ENCODE measurements at regions not wholly inside any gene's neighbourhood (a gene's known extent, or its start where the extent isn't known, plus 50 kb on each side); places are given as distances from the start of the nearest gene placed in this dataset.
"Not testable (repeated sequence)": the region's sequence is repeated elsewhere in the genome, so short reads cannot be mapped to it uniquely, and the experiment has no call there.

DNA sequence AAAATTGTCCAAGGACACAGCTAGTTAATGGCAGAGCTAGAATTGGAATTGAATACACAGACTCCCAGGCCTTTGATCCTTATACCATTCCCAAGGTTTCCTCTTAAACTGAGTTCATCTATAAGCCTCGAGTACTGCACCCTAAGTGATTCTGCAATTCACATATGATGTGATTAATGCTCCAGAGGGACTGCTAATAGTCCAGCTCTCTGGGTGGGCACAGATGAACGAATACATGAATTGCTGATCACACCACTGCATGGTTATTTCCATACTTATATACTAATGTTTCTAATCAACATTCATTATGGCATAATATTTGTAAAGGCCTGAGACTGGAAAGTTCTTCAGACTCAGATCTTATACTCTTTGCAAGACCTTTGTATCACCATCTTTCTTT is 101.8 kb downstream of the NUFIP1 start:
- no peak for DNase-seq

DNA sequence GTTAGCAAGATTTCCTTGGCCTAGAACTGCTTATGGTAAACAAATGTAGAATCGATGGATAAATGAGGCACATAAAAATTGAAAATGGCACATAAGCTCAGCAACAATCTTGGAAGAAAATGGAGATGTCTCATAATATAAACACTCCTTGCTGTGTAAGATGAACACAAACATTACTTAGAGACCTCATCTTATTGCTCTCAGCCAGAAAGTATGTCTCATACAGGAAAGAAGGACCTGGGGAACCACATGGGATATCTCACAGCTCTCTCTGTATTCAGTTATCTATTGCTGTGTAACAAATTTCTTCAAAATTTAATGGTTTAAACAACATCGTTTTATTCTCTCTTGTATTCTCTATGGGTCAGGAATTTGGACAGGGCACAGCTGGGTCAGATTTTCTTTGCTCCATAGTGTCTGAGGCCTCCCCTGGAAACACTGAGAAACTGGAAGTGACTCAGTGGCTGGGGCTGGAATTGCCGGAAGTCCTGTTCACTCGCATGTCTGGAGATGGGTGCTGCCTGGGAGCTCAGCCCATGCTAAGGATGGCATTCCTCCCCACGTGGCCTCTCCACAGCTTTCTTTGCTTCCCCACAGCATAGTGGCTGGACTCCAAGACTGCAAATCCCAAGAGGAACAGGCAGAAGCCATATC is 105.1 kb downstream of the NUFIP1 start:
- no peak for DNase-seq

GRCh38 chr13:44879452-44880058 is 109.7 kb downstream of the NUFIP1 start:
- DNase-seq: no peak

DNA sequence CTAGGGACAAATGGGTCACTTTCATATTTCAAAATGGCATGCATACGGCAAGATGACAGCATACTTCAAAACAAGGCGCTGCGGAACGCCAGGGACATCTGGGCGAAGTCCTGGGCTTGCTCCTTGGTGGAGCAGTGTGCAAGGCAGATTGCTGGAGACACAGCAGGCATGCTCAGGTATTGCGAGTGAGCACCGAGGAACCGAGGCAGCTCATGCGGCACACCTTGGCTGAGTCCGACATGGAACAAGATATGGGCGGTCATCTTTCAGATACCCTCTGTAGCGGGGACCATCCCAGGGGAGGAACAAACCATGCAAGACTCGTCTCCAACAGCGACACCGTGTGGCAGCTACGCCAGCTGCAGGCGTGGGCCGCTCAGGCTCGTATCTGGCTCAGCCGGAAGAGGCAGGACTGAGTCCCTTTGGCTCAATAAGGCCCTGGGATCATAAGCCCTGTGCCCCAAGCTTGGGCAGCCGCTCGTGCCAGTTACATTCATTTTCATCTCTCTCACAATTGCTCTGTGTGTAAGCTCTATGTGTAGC is 112.4 kb downstream of the NUFIP1 start:
- no peak for DNase-seq

DNA sequence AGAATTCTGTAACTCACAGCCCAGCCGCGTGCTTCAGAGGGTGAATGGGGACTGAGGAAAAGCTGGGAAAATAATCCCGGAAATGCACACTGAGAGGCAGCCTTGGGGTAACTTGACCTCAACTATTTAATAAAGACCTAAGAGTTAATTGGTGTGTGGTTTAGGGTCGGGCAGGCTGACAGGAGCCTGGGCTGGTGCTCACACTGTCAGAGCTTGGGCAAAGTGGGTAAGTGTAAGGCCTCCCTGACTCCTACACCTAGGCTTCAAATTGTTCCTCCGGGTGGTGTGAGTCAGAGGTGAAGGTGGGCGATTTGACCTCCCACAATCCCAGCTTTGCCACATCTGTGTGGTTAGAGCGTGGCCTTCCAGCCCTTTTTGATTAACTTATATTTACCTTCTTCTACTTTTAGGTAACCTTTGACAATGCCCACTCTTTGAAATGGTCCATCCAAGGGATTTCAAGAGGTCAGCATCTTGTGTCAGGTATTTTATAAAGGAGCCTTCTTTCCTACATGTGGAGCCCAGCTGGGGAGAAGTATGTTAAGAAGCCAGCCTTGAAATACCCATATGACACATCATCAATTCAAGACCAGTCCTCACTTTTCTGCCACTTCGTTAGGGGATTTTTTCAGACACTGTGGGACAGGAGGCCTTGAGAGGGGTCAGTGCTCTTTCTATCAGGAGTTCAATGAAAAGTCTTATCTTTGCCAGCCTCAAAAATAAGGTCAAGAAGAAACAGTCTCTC is 114.2 kb downstream of the NUFIP1 start:
- no peak for DNase-seq

GRCh38 chr13:44874176-44874575 is 115.1 kb downstream of the NUFIP1 start:
- DNase-seq: no peak

GRCh38 chr13:44873461-44873860 is 115.8 kb downstream of the NUFIP1 start:
- no peak for DNase-seq

DNA sequence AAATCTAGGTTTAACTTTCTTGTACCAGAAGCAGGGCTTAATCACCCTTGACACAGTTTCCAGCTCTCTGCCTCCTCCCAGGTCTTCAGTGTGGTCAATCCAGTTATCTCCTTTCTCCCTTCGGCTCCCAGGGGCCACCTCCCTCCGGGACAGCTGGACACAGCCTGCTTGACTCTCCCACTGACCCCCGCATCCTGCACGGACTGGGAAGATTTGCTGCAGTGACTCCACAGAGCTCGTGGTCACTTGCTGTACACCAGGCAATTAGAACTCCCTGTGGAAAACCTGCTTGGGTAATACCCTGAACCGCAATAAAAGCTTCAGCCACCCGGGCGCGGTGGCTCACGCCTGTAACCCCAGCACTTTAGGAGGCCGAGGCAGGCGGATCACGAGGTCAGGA is 116.5 kb downstream of the NUFIP1 start:
- no peak for DNase-seq

- DNase-seq: no peak
Measured at GRCh38 chr13:44870456-44870929, 118.8 kb downstream of the NUFIP1 start.

DNA sequence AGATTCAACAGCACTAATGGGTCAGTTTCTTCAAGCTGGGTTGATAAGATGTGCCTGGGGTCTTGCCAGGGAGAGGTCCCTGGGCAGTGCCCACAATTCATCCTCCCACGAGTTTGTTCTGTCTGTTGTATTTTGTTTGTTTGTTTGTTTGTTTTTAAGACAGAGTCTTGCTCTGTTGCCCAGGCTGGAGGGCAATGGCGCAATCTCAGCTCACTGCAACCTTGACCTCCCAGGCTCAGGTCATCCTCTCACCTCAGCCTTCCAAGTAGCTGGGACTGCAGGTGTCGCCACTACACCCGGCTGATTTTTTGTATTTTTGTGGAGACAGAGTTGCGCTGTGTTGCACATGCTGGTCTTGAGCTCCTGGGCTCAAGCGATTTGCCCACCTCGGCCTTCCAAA is 120.1 kb downstream of the NUFIP1 start:
- no peak for DNase-seq

- no peak for DNase-seq
Measured at GRCh38 chr13:44868397-44868796, 120.9 kb downstream of the NUFIP1 start.

DNA sequence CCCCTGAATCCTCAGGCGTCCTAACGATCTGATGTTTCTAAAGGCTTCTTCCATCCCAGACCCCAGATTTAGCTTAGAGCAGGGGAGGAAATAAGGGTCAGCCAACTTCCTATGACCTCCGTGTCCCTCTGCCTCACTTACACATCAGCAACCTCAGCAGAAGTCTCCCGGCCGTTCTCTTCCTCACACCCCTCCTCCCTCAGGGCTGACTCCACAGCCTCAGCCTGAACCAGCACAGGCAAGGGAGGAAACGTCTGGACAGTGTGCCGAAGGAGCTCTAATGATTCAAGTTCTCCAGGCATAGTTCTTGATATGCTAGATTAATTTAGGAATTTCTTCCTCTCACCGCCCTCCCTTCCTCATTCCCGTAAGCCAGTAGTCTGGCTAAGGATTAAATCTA is 121.4 kb downstream of the NUFIP1 start:
- no peak for DNase-seq

DNA sequence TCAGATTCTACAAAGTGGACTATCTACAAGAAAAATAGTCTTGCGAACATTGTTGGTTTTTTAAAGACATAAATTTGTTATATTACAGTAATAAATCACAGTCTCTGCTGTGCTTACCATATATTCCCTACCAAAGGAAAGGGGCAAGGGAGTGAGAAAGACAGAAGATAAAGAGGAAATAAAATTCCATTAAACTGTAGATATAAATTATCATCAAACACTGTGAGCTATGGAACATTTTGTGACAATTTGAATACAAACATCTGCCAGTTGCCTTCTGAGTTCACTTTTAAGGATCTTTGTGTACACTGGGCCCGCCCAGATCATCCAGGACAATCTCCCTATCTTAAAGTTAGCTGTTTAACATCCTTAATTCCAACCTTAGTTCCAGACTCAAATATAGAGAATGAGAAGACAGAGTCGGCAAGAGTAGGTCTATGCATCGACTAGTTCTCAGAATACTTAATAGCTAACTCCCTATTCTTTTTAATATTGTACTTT is 122.8 kb downstream of the NUFIP1 start:
- DNase-seq: no peak

GRCh38 chr13:44865722-44866410 is 123.4 kb downstream of the NUFIP1 start:
- no peak for DNase-seq

DNA sequence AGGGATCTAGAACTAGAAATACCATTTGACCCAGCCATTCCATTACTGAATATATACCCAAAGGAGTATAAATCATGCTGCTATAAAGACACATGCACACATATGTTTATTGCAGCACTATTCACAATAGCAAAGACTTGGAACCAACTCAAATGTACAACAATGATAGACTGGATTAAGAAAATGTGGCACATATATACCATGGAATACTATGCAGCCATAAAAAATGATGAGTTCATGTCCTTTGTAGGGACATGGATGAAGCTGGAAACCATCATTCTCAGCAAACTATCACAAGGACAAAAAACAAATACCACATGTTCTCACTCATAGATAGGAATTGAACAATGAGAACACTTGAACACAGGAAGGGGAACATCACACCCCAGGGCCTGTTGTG is 125.6 kb downstream of the NUFIP1 start:
- not testable (repeated sequence) for DNase-seq

- DNase-seq: no peak
Measured at GRCh38 chr13:44860454-44860853, 128.8 kb downstream of the NUFIP1 start.

DNA sequence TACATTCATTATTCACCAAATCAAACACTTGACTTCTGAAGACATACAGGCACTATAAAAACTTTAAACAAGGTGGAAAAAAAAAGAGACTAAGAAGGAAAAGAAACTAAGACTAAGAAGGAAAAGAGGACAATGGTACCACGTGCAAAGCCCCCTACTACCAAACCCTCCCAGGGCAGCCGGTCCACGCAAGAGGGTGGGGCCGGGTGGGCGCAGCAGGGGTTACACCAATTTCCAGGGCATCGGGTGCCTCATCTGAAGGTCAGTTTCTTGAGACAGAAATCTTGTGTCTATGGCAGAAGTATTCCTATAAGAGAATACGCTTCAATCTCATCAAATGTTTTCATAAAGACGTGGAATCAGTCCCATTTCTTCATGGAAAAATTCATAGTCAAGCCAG is 131.5 kb downstream of the NUFIP1 start:
- DNase-seq: no peak

DNA sequence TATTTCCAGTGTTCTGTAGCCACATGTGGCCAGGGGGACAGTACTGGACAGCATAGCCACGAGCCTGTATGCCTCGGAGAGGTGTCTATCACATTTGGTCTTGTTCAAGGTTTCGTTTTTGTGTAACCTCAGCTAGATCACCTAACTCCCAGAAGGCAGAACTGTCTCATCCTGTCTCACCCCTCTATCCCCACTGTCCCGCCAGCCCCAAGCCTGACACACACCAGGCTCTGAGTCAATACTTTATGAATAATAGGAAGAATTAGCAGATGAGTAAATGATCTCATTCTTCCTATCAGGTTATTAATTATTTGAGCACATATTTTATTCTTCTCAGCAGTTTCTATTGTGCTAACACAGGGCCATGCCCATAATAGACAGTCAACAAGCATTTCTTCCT is 132.2 kb downstream of the NUFIP1 start:
- DNase-seq: no peak

DNA sequence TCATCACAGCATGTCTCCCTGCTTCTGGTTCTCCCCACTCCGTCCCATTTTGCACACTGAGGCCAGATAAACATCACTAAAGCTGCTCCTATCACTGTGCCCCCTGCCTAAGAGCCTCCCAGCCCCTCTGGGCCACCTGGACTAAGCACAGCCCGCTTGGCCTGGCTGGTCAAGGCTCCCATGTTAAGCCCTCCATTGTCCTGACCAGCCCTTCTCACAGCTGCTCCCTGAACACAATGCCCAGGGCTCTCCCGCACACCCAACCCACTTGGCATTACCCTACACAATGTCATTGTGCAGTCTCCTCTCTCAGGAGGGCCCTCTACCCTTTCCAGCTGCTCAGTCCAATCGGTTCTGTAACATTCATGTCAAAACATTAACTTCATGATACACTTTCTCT is 133.4 kb downstream of the NUFIP1 start:
- DNase-seq: no peak

DNA sequence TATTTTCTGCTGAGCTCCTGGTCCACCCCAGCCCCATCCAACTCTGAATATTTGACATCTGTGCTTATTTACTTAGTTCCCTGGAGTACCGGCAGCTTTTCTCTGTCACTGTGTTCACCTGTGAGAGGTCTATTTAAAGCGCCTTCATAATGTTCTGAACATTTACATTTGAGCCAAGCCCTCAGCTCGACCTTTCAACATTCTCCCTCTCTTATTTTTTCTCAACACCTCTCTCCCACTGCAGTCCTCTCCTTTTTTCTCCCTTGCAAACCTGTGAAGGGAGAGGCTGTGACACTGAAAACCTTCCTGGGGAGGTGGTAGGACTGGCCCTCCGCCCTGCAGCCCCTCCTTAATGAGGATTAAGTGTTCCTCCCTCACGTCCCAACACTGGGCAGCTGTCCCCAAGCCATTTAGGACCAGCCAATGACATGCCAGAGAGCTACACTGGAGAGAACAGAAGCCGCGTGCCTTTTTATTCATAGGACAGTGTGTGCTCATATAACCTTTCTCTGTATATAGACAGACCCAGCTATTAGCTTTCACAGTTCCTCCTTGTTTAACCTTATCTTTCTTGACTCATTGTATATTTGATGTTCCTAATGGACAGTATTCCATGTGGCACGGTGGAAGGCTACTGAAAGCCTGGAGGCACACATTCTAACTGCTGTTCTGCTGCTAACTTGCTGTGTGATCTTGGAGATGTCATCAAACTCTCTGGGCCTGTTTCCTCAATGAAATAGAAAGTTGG is 134.8 kb downstream of the NUFIP1 start:
- DNase-seq: no peak

DNA sequence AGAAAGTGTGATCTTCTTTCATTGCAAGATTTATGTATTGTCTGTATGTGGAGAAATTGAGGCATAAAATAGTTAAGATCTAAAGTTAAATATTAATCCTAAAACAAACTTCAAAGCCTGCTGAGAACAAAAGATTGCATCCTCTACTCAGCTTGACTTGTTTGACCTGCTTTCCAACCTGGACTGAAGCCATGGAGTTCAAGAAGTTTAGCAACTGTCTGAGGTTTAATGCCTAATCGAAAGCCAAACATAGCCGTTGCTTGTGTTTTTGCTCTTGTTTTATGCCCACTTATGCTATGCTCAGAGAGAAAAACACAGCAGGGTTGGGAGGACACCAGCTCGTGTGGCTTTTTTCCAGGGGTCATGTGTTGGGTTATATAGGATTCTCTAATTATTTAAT is 135.6 kb downstream of the NUFIP1 start:
- no peak for DNase-seq

DNA sequence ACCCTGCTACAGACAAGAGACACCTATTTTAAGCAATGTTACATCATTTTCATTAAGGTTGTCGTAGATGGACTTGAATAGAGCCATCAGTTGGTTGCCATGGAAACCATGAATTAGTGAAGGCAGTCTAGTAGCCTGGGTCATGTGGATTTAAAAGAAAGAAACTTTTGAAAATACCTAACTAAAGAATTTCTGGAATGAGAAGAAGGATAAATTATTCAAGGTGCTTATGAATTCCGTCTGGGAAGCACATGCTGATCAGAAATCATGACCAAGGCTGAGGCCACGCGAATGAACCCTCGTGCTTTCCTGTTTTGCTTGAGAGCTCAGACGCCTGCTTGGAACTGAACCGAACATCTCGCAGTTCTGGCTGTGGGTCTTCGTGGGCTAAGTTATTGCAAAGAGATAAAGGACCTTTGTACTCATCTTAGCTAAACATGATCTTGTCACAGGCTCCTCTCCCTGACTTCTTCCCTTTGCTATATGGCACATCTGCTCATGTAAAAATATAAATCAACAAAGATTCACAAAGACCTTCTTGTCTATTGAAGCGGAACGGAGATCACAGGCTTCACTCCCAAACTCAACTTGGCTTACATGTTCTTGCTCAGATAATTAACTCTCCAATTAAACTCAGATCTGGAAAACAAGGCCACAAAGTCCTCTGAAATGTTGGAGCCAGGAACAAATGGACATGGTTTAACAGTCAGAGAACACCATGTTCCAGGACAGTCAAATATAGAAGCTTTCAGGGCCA is 140.2 kb downstream of the NUFIP1 start:
- no peak for DNase-seq

Measured in NCI-H1436 treated with DMSO at 0.1 percent for 48 hours (cell line).